Suprapubic skin (tissue), 4 donors: ENCODE measurements at regions not wholly inside any gene's neighbourhood (a gene's known extent, or its start where the extent isn't known, plus 50 kb on each side); places are given as distances from the start of the nearest gene placed in this dataset.

Source experiments
- DNase-seq, 2 donors: peaks; one replicate each; pipeline ENCODE4 v3.0.0-alpha.2; 2019; ENCODE audit warnings: low spot score in 2 of 2
- H3K27ac ChIP-seq: fragments of 200-600 bp; sonication (generic); one replicate; pipeline ENCODE4 v1.5.1; 2019
- H3K27me3 ChIP-seq: fragments of 200-600 bp; sonication (generic); one replicate; pipeline ENCODE4 v1.5.1; 2019
- H3K36me3 ChIP-seq: fragments of 200-600 bp; sonication (generic); one replicate; pipeline ENCODE4 v1.5.1; 2019
- H3K4me1 ChIP-seq: fragments of 200-600 bp; sonication (generic); one replicate; pipeline ENCODE4 v1.5.1; 2019
- H3K4me3 ChIP-seq: fragments of 200-600 bp; sonication (generic); one replicate; pipeline ENCODE4 v1.5.1; 2019; ENCODE audit warnings: mild to moderate bottlenecking
- H3K9me3 ChIP-seq: fragments of 200-600 bp; sonication (generic); one replicate; pipeline ENCODE4 v1.5.1; 2019
- CTCF ChIP-seq, 2 donors: fragments of 200-600 bp in 1 of 2; fragments of 450-650 bp in 1 of 2; sonication (generic) in 1 of 2; IDR thresholded peaks; one replicate each; pipeline ENCODE4 v1.5.1; 2016 to 2019; ENCODE audit warnings: antibody characterized with exemption in 2 of 2, mild to moderate bottlenecking in 1 of 2, moderate library complexity in 1 of 2
- EP300 ChIP-seq: sonication (generic); formaldehyde crosslinking; IDR thresholded peaks from one replicate; pipeline ENCODE4 v1.6.1; 2017; ENCODE audit warnings: antibody characterized with exemption
- POLR2A ChIP-seq, 2 donors: fragments of 450-650 bp; IDR thresholded peaks; one replicate each; pipeline ENCODE4 v1.6.1; 2017; ENCODE audit warnings: antibody characterized with exemption in 2 of 2, mild to moderate bottlenecking in 2 of 2, moderate library complexity in 2 of 2
- POLR2AphosphoS5 ChIP-seq, 3 donors: sonication (generic); formaldehyde crosslinking; IDR thresholded peaks; one replicate each; pipeline ENCODE4 v1.6.1; 2017; ENCODE audit warnings: antibody characterized with exemption in 3 of 3
- WGBS: methylation state at CpG from one replicate; pipeline ENCODE4 v1.1.5; 2018; 5-methylcytosine and 5-hydroxymethylcytosine counted together

- Histone ChIP-seq H3K36me3 (no peaks in the 10 kb centered on the region), H3K9me3 (no peaks in the 10 kb centered on the region), H3K27me3 (no peaks in the 10 kb centered on the region), H3K4me3 (no peak overlapping the region), H3K27ac (no peak overlapping the region), H3K4me1 (no peaks in the 10 kb centered on the region)
- 78% methylated on average over 2 of the region's 2 CpGs for WGBS
- no peak for DNase-seq
- TF ChIP-seq EP300: no peak
- no peak for TF ChIP-seq CTCF (IDR thresholded peaks at IDR 0.05)
- no peak for TF ChIP-seq POLR2A (IDR thresholded peaks at IDR 0.05)
- TF ChIP-seq POLR2AphosphoS5 (IDR thresholded peaks at IDR 0.05): no peak
Observed at GRCh38 chrX:122579036-122579435, 605.0 kb upstream of the GRIA3 start.

- Histone ChIP-seq H3K36me3 (no peaks in the 10 kb centered on the region), H3K27ac (no peak overlapping the region), H3K27me3 (no peaks in the 10 kb centered on the region), H3K9me3 (no peaks in the 10 kb centered on the region), H3K4me1 (no peaks in the 10 kb centered on the region), H3K4me3 (no peak overlapping the region)
- WGBS: 60% methylated on average over 2 of the region's 2 CpGs
- TF ChIP-seq POLR2AphosphoS5 (IDR thresholded peaks at IDR 0.05): no peak
- TF ChIP-seq EP300: no peak
- TF ChIP-seq CTCF (IDR thresholded peaks at IDR 0.05): no peak
- no peak for TF ChIP-seq POLR2A (IDR thresholded peaks at IDR 0.05)
- DNase-seq: no peak
Observed at GRCh38 chrX:122579526-122579925, 604.6 kb upstream of the GRIA3 start.

- H3K4me1 ChIP-seq: no peaks in the 10 kb centered on the region
- DNase-seq: no peak
- no peaks in the 10 kb centered on the region for H3K27me3 ChIP-seq
- H3K4me3 ChIP-seq: no peak overlapping the region
- 58% methylated on average over 4 of the region's 4 CpGs for WGBS
- TF ChIP-seq POLR2AphosphoS5 (IDR thresholded peaks at IDR 0.05): no peak
- no peak for TF ChIP-seq POLR2A (IDR thresholded peaks at IDR 0.05)
- no peak for TF ChIP-seq CTCF (IDR thresholded peaks at IDR 0.05)
- no peak for TF ChIP-seq EP300
- no peak overlapping the region for H3K27ac ChIP-seq
- no peaks in the 10 kb centered on the region for H3K36me3 ChIP-seq
- H3K9me3 ChIP-seq: no peaks in the 10 kb centered on the region
Observed at GRCh38 chrX:122582280-122582974, 601.7 kb upstream of the GRIA3 start.

- DNase-seq: no peak
- no peaks in the 10 kb centered on the region for H3K27me3 ChIP-seq
- H3K36me3 ChIP-seq: no peaks in the 10 kb centered on the region
- no peaks in the 10 kb centered on the region for H3K4me1 ChIP-seq
- H3K27ac ChIP-seq: no peak overlapping the region
- no peaks in the 10 kb centered on the region for H3K9me3 ChIP-seq
- TF ChIP-seq CTCF (IDR thresholded peaks at IDR 0.05) (no peak), POLR2AphosphoS5 (IDR thresholded peaks at IDR 0.05) (no peak), EP300 (no peak), POLR2A (IDR thresholded peaks at IDR 0.05) (no peak)
- no peak overlapping the region for H3K4me3 ChIP-seq
Observed at GRCh38 chrX:122582975-122583305, 601.1 kb upstream of the GRIA3 start.

GRCh38 chrX:122583551-122583950 lies 600.5 kb upstream of the GRIA3 start:
- TF ChIP-seq EP300: no peak
- TF ChIP-seq POLR2A (IDR thresholded peaks at IDR 0.05): no peak
- TF ChIP-seq POLR2AphosphoS5 (IDR thresholded peaks at IDR 0.05): no peak
- no peak for TF ChIP-seq CTCF (IDR thresholded peaks at IDR 0.05)
- WGBS: 53% methylated on average over 3 of the region's 3 CpGs
- Histone ChIP-seq H3K27ac (no peak overlapping the region), H3K36me3 (no peaks in the 10 kb centered on the region), H3K9me3 (no peaks in the 10 kb centered on the region), H3K4me3 (no peak overlapping the region), H3K4me1 (no peaks in the 10 kb centered on the region), H3K27me3 (no peaks in the 10 kb centered on the region)
- DNase-seq: no peak
